ENCODE measurements at regions not wholly inside any gene's neighbourhood (a gene's known extent, or its start where the extent isn't known, plus 50 kb on each side); places are given as distances from the start of the nearest gene placed in this dataset.
"Not testable (repeated sequence)": the region's sequence is repeated elsewhere in the genome, so short reads cannot be mapped to it uniquely, and the experiment has no call there.

- no peak for DNase-seq
Observed at GRCh38 chr7:101744588-101744987, 72.8 kb upstream of the CUX1 start.

- DNase-seq = no peak
Observed at GRCh38 chr7:101746314-101746713, 71.1 kb upstream of the CUX1 start.

- DNase-seq = peak; percentile 68
Observed at GRCh38 chr7:101747053-101747878, 70.2 kb upstream of the CUX1 start.

GRCh38 chr7:101747879-101748345 is 69.5 kb upstream of the CUX1 start:
- DNase-seq = no peak

GRCh38 chr7:101749891-101750290 is 67.5 kb upstream of the CUX1 start:
- DNase-seq = no peak

GRCh38 chr7:101753316-101753715 is 64.1 kb upstream of the CUX1 start:
- DNase-seq = no peak

- peak; percentile 87 for DNase-seq
Observed at GRCh38 chr7:101754424-101755159, 62.8 kb upstream of the CUX1 start.

GRCh38 chr7:101757879-101758278 is 59.5 kb upstream of the CUX1 start:
- no peak for DNase-seq

- not testable (repeated sequence) for DNase-seq
Observed at GRCh38 chr7:101758519-101758918, 58.9 kb upstream of the CUX1 start.

GRCh38 chr7:101764221-101764620 is 53.2 kb upstream of the CUX1 start:
- no peak for DNase-seq

- DNase-seq = no peak
Observed at GRCh38 chr7:101767544-101767943, 49.9 kb upstream of the CUX1 start.
